H1 (cell line): ENCODE measurements at regions not wholly inside any gene's neighbourhood (a gene's known extent, or its start where the extent isn't known, plus 50 kb on each side); places are given as distances from the start of the nearest gene placed in this dataset.

Source experiments
- ATF3 ChIP-seq: IDR thresholded peaks from 2 replicates; pipeline ENCODE4 v1.6.1; 2011; ENCODE audit warnings: low read depth, mild to moderate bottlenecking, low read length; ENCODE audit not compliant: insufficient read depth
- BACH1 ChIP-seq: IDR thresholded peaks from 2 replicates; pipeline ENCODE4 v1.6.1; 2012; ENCODE audit warnings: low read length, improper control_type of control experiment
- CHD2 ChIP-seq: IDR thresholded peaks from 2 replicates; pipeline ENCODE4 v1.6.1; 2012; ENCODE audit warnings: low read length, improper control_type of control experiment
- CTCF ChIP-seq, 3 experiments: IDR thresholded peaks; 1 replicate in 2 of 3; 2 replicates in 1 of 3; pipeline versions ENCODE4 v1.5.1 to v1.6.1; 2011; ENCODE audit warnings: low read length in 3 of 3, mild to moderate bottlenecking in 3 of 3, inconsistent platforms in 2 of 3, low read depth in 1 of 3, moderate library complexity in 1 of 3; ENCODE audit not compliant: insufficient read depth in 1 of 3; ENCODE audit errors: control extremely low read depth in 1 of 3
- EP300 ChIP-seq, 2 experiments: IDR thresholded peaks; 1 replicate in 1 of 2; 2 replicates in 1 of 2; pipeline ENCODE4 v1.6.1; 2011 to 2012; ENCODE audit warnings: low read depth in 2 of 2, low read length in 2 of 2, mild to moderate bottlenecking in 2 of 2, borderline replicate concordance in 1 of 2, inconsistent platforms in 1 of 2, moderate library complexity in 1 of 2
- EZH2 ChIP-seq: fragments of 200-600 bp; sonication (generic); IDR thresholded peaks from 2 replicates; pipeline ENCODE4 v1.7.1; 2012; ENCODE audit warnings: low read depth, mild to moderate bottlenecking, moderate library complexity, low read length, inconsistent platforms; ENCODE audit not compliant: severe bottlenecking
- FOSL1 ChIP-seq: IDR thresholded peaks from 2 replicates; pipeline ENCODE4 v1.6.1; 2011; ENCODE audit warnings: mild to moderate bottlenecking, low read depth, low read length, moderate library complexity; ENCODE audit not compliant: insufficient read depth
- MAX ChIP-seq: IDR thresholded peaks from 2 replicates; pipeline ENCODE4 v1.6.1; 2012; ENCODE audit warnings: inconsistent platforms
- POLR2A ChIP-seq, 2 experiments: IDR thresholded peaks; 1 replicate in 1 of 2; 2 replicates in 1 of 2; pipeline ENCODE4 v1.6.1; 2011; ENCODE audit warnings: low read depth in 2 of 2, low read length in 2 of 2, mild to moderate bottlenecking in 2 of 2; ENCODE audit errors: control extremely low read depth in 1 of 2
- SIX5 ChIP-seq: IDR thresholded peaks from 2 replicates; pipeline ENCODE4 v1.6.1; 2011; ENCODE audit warnings: mild to moderate bottlenecking, low read depth, low read length
- TAF1 ChIP-seq: IDR thresholded peaks from 2 replicates; pipeline ENCODE4 v1.6.1; 2011; ENCODE audit warnings: mild to moderate bottlenecking, low read depth, low read length
- TEAD4 ChIP-seq: IDR thresholded peaks from 2 replicates; pipeline ENCODE4 v1.6.1; 2012; ENCODE audit warnings: low read depth, low read length, inconsistent platforms, mixed read lengths
- ZNF274 ChIP-seq: IDR thresholded peaks from 2 replicates; pipeline ENCODE4 v1.7.0; 2012; ENCODE audit warnings: low read length, borderline replicate concordance; ENCODE audit errors: extremely low read depth

- no peak for TF ChIP-seq CTCF (IDR thresholded peaks at IDR 0.05; ENCODE audit: control extremely low read depth in 1 of 3, insufficient read depth in 1 of 3, low read depth in 1 of 3, low read length in 3 of 3)
- no peak for TF ChIP-seq CHD2
- no peak for TF ChIP-seq TAF1
- no peak for TF ChIP-seq POLR2A (IDR thresholded peaks at IDR 0.05; ENCODE audit: control extremely low read depth in 1 of 2, low read depth in 2 of 2, low read length in 2 of 2)
- TF ChIP-seq ZNF274, result no peak
- no peak for TF ChIP-seq MAX
- no peak for TF ChIP-seq TEAD4
- no peak for TF ChIP-seq EZH2
- TF ChIP-seq BACH1, result no peak
- no peak for TF ChIP-seq SIX5
- TF ChIP-seq FOSL1, result no peak
- no peak for TF ChIP-seq EP300 (IDR thresholded peaks at IDR 0.05; ENCODE audit: borderline replicate concordance in 1 of 2, low read depth in 2 of 2, low read length in 2 of 2)
- no peak for TF ChIP-seq ATF3
These were observed 725.2 kb downstream of the LTN1 start for GRCh38 chr21:28267449-28267848.
